OCI-LY3 (cell line): ENCODE measurements at regions not wholly inside any gene's neighbourhood (a gene's known extent, or its start where the extent isn't known, plus 50 kb on each side); places are given as distances from the start of the nearest gene placed in this dataset.

Experiments used
- CTCF ChIP-seq: fragments of 200-600, 300-600 bp; sonication (generic); IDR thresholded peaks from 2 replicates; pipeline ENCODE4 v1.5.1; 2014; ENCODE audit warnings: antibody characterized with exemption, low read length, low read depth
- EZH2phosphoT487 ChIP-seq: fragments of 200-600 bp; shearing (Covaris generic); IDR thresholded peaks from 2 replicates; pipeline ENCODE4 v1.6.1; 2018; ENCODE audit warnings: antibody characterized with exemption, mixed run types, low read depth

GRCh38 chr3:189383630-189384029, 211.9 kb downstream of the TPRG1 start:
- TF ChIP-seq CTCF, result no peak
- TF ChIP-seq EZH2phosphoT487, result no peak
